Activated T-helper 1 cell treated with anti-CD3 and anti-CD28 coated beads, Interleukin-12 subunit alpha, Interleukin-12 subunit beta, Interleukin-2, Interleukin-4 antibody, amounts not matched to agents 30 ng/mL and 10 ng/mL and 1 ng/mL, durations not matched to agents 14 hours and 24 hours and 36 hours (primary cell): ENCODE measurements at regions not wholly inside any gene's neighbourhood (a gene's known extent, or its start where the extent isn't known, plus 50 kb on each side); places are given as distances from the start of the nearest gene placed in this dataset.
"Not testable (repeated sequence)": the region's sequence is repeated elsewhere in the genome, so short reads cannot be mapped to it uniquely, and the experiment has no call there.

Experiments used
- DNase-seq: peaks from one replicate; pipeline ENCODE4 v3.0.0; 2021; ENCODE audit warnings: low spot score
- H3K27ac Mint-ChIP-seq: one replicate; pipeline ENCODE4 v1.8.0; 2021; ENCODE audit warnings: mild to moderate bottlenecking, mixed read lengths
- H3K27me3 Mint-ChIP-seq: one replicate; pipeline ENCODE4 v1.8.0; 2022; ENCODE audit warnings: mild to moderate bottlenecking, moderate library complexity, mixed read lengths; ENCODE audit not compliant: insufficient read depth
- H3K36me3 Mint-ChIP-seq: one replicate; pipeline ENCODE4 v1.8.0; 2021; ENCODE audit warnings: low read depth, mixed read lengths
- H3K4me1 Mint-ChIP-seq: one replicate; pipeline ENCODE4 v1.8.0; 2021; ENCODE audit warnings: low read depth, mixed read lengths
- H3K4me3 Mint-ChIP-seq: one replicate; pipeline ENCODE4 v1.8.0; 2021; ENCODE audit warnings: mild to moderate bottlenecking, moderate library complexity, mixed read lengths
- H3K9me3 Mint-ChIP-seq: one replicate; pipeline ENCODE4 v1.8.0; 2021; ENCODE audit warnings: mixed read lengths
- intact Hi-C: fragments of 100-400 bp; cut with micrococcal nuclease; formaldehyde crosslinking; loops from one replicate; pipeline ENCODE4 v1.15.1; 2024

- DNase-seq: no peak
- Mint-ChIP-seq H3K4me1 (no peaks in the 10 kb centered on the region), H3K27me3 (no peaks in the 10 kb centered on the region), H3K9me3 (peaks cover 15% of the 10 kb centered on the region), H3K4me3 (no peak overlapping the region), H3K36me3 (no peaks in the 10 kb centered on the region), H3K27ac (no peak overlapping the region)
- intact Hi-C loops: no loop called here
Observed at GRCh38 chr2:82198809-82199492, 1894.4 kb upstream of the LRRTM1 start.

DNA sequence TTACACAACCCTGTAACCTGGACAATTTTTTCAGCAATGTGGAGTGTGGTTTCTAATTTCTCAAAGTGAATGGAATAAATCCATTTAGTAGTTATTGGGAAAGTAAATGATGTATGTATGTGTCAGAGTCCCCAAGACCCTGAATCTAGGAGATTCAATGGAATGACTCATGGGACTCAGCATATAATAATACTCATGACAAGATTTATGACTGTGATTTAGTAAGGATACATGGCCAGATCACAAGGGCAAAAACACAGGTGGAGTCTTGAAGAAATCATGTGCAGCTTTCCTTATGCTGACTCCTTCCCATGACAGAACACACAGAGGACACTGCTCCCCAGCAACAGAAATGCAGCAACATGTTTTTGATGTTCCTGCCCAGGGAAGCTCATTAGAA, 1877.7 kb upstream of the LRRTM1 start:
- Mint-ChIP-seq H3K9me3 (no peaks in the 10 kb centered on the region), H3K4me3 (no peak overlapping the region), H3K27me3 (no peaks in the 10 kb centered on the region), H3K36me3 (no peaks in the 10 kb centered on the region), H3K4me1 (no peaks in the 10 kb centered on the region), H3K27ac (no peak overlapping the region)
- no peak for DNase-seq
- intact Hi-C loops: no loop called here

GRCh38 chr2:82175210-82175609, 1870.7 kb upstream of the LRRTM1 start:
- H3K27ac Mint-ChIP-seq, H3K27me3 Mint-ChIP-seq, intact Hi-C loops, H3K4me3 Mint-ChIP-seq, DNase-seq, H3K4me1 Mint-ChIP-seq, H3K36me3 Mint-ChIP-seq, H3K9me3 Mint-ChIP-seq: not testable (repeated sequence)

- DNase-seq: no peak
- Mint-ChIP-seq H3K4me1 (no peaks in the 10 kb centered on the region), H3K9me3 (peaks cover 13% of the 10 kb centered on the region), H3K4me3 (no peak overlapping the region), H3K36me3 (no peaks in the 10 kb centered on the region), H3K27me3 (no peaks in the 10 kb centered on the region), H3K27ac (no peak overlapping the region)
- intact Hi-C loops: no loop called here
Observed at GRCh38 chr2:82172483-82172882, 1867.9 kb upstream of the LRRTM1 start.

GRCh38 chr2:82169379-82169778, 1864.8 kb upstream of the LRRTM1 start:
- H3K27me3 Mint-ChIP-seq: no peaks in the 10 kb centered on the region
- H3K27ac Mint-ChIP-seq: no peak overlapping the region
- no peak for DNase-seq
- peaks cover 7% of the 10 kb centered on the region for H3K9me3 Mint-ChIP-seq
- no peaks in the 10 kb centered on the region for H3K4me1 Mint-ChIP-seq
- no peak overlapping the region for H3K4me3 Mint-ChIP-seq
- intact Hi-C loops: no loop called here
- no peaks in the 10 kb centered on the region for H3K36me3 Mint-ChIP-seq

DNA sequence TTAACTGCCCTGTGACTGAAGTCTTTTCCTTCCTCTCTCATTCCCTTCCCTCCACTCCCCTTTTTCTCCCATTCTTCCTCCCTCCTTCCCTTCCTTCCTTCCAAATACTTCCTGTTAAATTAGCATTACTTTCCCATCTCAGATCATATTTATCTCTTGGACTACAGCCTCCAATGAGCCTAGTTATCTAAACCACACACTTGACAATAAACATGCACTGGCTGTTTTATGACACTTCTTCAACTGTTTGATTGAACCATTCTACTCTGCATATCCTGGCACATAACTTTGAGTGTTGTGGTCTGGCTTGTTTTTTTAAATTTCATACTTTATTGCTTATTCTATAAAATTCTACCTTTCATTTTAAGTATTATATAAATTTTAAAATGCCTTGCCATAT, 1860.8 kb upstream of the LRRTM1 start:
- Mint-ChIP-seq H3K9me3 (peaks cover 3% of the 10 kb centered on the region), H3K27ac (no peak overlapping the region), H3K4me1 (no peaks in the 10 kb centered on the region), H3K36me3 (no peaks in the 10 kb centered on the region), H3K4me3 (no peak overlapping the region), H3K27me3 (no peaks in the 10 kb centered on the region)
- DNase-seq: no peak
- intact Hi-C loops: no loop called here

DNA sequence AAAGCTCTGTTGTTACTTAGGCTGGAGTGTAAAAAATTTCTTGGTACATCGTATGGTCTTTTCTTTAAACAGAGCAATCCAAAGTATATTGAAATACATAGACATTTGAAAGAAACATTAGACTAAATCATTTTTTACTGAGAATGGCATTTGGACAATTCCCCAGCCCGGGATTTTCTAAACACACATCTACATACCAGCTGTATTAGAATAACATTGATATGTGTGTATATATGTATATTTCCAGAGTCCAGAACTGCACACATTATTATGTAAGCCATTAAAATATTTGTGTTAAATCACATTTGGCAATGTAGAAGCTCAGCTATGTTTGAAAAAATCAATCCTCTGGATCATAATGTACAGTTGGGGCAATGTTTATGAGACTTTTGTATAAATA, 1853.6 kb upstream of the LRRTM1 start:
- no peak overlapping the region for H3K4me3 Mint-ChIP-seq
- no peak for DNase-seq
- intact Hi-C loops: no loop called here
- H3K27me3 Mint-ChIP-seq: no peaks in the 10 kb centered on the region
- no peak overlapping the region for H3K27ac Mint-ChIP-seq
- H3K9me3 Mint-ChIP-seq: peaks cover 3% of the 10 kb centered on the region
- H3K4me1 Mint-ChIP-seq: no peaks in the 10 kb centered on the region
- no peaks in the 10 kb centered on the region for H3K36me3 Mint-ChIP-seq

- no peaks in the 10 kb centered on the region for H3K4me1 Mint-ChIP-seq
- H3K27ac Mint-ChIP-seq: no peak overlapping the region
- intact Hi-C loops: no loop called here
- DNase-seq: no peak
- no peaks in the 10 kb centered on the region for H3K36me3 Mint-ChIP-seq
- H3K27me3 Mint-ChIP-seq: no peaks in the 10 kb centered on the region
- H3K9me3 Mint-ChIP-seq: peaks cover 6% of the 10 kb centered on the region
- H3K4me3 Mint-ChIP-seq: no peak overlapping the region
Observed at GRCh38 chr2:82155469-82155868, 1850.9 kb upstream of the LRRTM1 start.

- H3K27me3 Mint-ChIP-seq: no peaks in the 10 kb centered on the region
- H3K4me1 Mint-ChIP-seq: no peaks in the 10 kb centered on the region
- intact Hi-C loops: no loop called here
- no peaks in the 10 kb centered on the region for H3K36me3 Mint-ChIP-seq
- no peak overlapping the region for H3K27ac Mint-ChIP-seq
- peaks cover 6% of the 10 kb centered on the region for H3K9me3 Mint-ChIP-seq
- DNase-seq: no peak
- no peak overlapping the region for H3K4me3 Mint-ChIP-seq
Observed at GRCh38 chr2:82143343-82143742, 1838.8 kb upstream of the LRRTM1 start.

DNA sequence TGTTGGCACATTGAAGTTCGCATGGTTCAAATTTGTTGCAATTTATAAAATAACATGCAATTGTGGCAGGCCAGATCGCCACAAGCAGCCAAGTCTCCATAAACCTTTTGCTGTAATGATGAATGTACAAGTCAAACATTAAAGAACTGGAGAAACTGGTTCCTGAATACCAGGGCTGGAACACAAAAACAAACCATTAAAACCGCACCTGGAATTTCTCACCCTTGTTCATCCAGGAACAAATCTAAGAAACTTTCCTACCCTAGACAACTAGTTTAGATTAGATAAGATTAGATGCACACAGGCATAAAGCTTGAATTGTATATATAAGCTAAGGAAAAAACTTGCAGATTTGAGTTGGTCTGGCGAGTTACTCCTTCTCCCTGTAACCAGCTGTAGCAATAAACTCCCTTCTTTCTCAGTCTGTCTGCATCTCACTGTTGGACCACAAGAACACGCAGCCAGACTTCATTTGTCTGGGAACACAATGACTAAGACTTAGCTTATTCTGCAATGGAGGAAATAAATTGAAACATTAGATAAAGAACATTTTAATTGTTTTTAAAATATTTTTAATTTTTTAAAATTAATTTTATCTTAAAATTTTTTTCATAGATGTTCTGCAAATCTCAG, 1835.5 kb upstream of the LRRTM1 start:
- peaks cover 6% of the 10 kb centered on the region for H3K9me3 Mint-ChIP-seq
- no peaks in the 10 kb centered on the region for H3K36me3 Mint-ChIP-seq
- no peak overlapping the region for H3K27ac Mint-ChIP-seq
- no peaks in the 10 kb centered on the region for H3K27me3 Mint-ChIP-seq
- DNase-seq: no peak
- intact Hi-C loops: no loop called here
- no peaks in the 10 kb centered on the region for H3K4me1 Mint-ChIP-seq
- no peak overlapping the region for H3K4me3 Mint-ChIP-seq

DNA sequence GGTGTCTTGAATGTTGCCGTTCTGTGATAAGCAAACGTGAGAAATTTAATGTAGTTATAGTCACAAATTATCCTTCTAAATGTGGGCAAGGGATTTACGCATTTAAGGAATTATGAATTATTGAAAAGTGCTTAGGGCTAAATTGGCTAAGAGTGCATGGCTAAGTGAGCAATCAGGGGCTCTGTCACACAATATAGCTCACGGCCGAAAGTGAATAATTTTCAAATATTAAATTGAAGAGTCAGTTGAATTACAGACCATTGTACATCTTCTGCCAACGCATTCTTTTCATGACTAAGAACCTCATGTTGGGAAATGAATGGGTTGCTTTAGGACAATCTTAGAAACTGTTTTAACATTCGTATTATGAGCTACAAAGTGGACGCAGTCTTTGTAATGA, 1832.9 kb upstream of the LRRTM1 start:
- no peaks in the 10 kb centered on the region for H3K27me3 Mint-ChIP-seq
- no peak overlapping the region for H3K27ac Mint-ChIP-seq
- H3K4me1 Mint-ChIP-seq: no peaks in the 10 kb centered on the region
- intact Hi-C loops: no loop called here
- no peak for DNase-seq
- no peaks in the 10 kb centered on the region for H3K36me3 Mint-ChIP-seq
- no peak overlapping the region for H3K4me3 Mint-ChIP-seq
- H3K9me3 Mint-ChIP-seq: peaks cover 6% of the 10 kb centered on the region

DNA sequence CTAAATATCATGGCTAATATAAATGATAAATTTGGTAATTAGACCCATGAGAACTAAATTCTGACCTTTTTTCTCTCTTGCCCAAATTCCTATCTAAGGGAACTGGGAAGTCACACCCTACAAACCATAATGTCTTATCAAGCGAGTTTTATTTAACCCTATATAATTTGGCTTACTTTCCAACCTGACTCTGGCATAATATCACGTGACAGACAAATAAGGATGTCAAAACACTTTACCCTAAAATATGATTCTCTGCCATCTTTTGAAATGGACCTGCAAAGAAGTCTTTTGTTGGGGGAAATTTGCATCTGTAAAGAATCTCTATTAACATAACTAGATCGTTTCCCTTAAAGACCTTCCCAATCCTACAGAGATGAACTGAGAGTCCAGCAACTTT, 1823.5 kb upstream of the LRRTM1 start:
- Mint-ChIP-seq H3K36me3 (no peaks in the 10 kb centered on the region), H3K9me3 (peaks cover 19% of the 10 kb centered on the region), H3K4me1 (no peaks in the 10 kb centered on the region), H3K27me3 (no peaks in the 10 kb centered on the region), H3K27ac (no peak overlapping the region), H3K4me3 (no peak overlapping the region)
- no peak for DNase-seq
- intact Hi-C loops: no loop called here

- H3K4me1 Mint-ChIP-seq: no peaks in the 10 kb centered on the region
- no peaks in the 10 kb centered on the region for H3K27me3 Mint-ChIP-seq
- no peaks in the 10 kb centered on the region for H3K36me3 Mint-ChIP-seq
- no peak overlapping the region for H3K27ac Mint-ChIP-seq
- no peak for DNase-seq
- intact Hi-C loops: no loop called here
- no peak overlapping the region for H3K4me3 Mint-ChIP-seq
- H3K9me3 Mint-ChIP-seq: peaks cover 12% of the 10 kb centered on the region
Observed at GRCh38 chr2:82124629-82125028, 1820.1 kb upstream of the LRRTM1 start.

GRCh38 chr2:82120654-82121053, 1816.1 kb upstream of the LRRTM1 start:
- DNase-seq: no peak
- Mint-ChIP-seq H3K27me3 (no peaks in the 10 kb centered on the region), H3K4me3 (no peak overlapping the region), H3K4me1 (no peaks in the 10 kb centered on the region), H3K27ac (no peak overlapping the region), H3K9me3 (peaks cover 6% of the 10 kb centered on the region), H3K36me3 (no peaks in the 10 kb centered on the region)
- intact Hi-C loops: no loop called here
